ENCODE measurements at regions not wholly inside any gene's neighbourhood (a gene's known extent, or its start where the extent isn't known, plus 50 kb on each side); places are given as distances from the start of the nearest gene placed in this dataset.

- H3K36me3 ChIP-seq = no peaks in the 10 kb centered on the region
- no peaks in the 10 kb centered on the region for H3K9me3 ChIP-seq
- TF ChIP-seq CTCF (IDR thresholded peaks at IDR 0.05 in 8 of 11, conservative IDR thresholded peaks at IDR 0.05 in 3 of 11) (no peak), POLR2A (IDR thresholded peaks at IDR 0.05) (no peak), POLR2AphosphoS5 (IDR thresholded peaks at IDR 0.05) (no peak)
- intact Hi-C loops (cut with DNase I; ENCODE audit: low total_unique reads) = no loop called here
- H3K4me1 ChIP-seq = no peaks in the 10 kb centered on the region
- 87 to 93% (median 90%) methylated on average over 4 of the region's 4 CpGs for WGBS, 5 donors
- H3K27me3 ChIP-seq (replicated peaks in 1 of 7) = no peaks in the 10 kb centered on the region
- DNase-seq = no peak
- no peak overlapping the region for H3K4me3 ChIP-seq
- no peak overlapping the region for H3K27ac ChIP-seq
Measured at GRCh38 chr2:16291226-16291625, 350.9 kb downstream of the MYCN start.

DNA sequence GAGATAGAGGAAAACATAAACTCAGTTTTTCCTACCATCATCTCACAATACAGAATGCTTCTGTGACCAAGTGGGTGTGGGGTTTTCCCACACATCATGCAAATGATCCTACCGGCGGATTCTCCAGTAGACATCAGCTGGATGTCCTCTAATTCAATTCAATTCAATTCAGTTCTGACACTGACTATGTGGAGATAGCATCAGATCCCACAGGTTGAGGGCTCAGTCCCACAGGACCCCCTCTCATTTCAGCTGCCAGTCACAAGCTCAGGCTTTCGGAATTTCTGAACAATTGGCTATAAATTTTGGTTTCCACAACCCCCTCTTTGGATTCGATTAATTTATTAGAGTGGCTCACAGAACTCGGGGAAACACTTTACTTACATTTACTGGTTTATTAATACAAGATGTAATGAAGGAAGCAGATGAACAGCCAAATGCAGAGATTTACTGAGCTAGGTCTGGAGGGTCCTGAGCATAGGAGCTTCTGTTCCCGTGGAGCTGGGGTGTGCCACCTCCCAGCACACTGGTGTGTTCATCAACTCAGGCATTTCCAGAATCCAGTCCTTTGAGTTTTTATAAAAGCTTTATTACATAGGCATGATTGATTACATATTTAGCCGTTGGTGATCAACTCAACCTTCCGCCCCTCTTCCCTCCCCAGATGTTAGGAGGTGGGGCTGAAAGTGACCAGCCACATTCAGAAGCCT, 350.1 kb downstream of the MYCN start:
- Histone ChIP-seq H3K27ac (no peak overlapping the region), H3K9me3 (no peaks in the 10 kb centered on the region), H3K4me3 (no peak overlapping the region), H3K36me3 (no peaks in the 10 kb centered on the region), H3K4me1 (no peaks in the 10 kb centered on the region), H3K27me3 (replicated peaks in 1 of 7) (no peaks in the 10 kb centered on the region)
- no peak for DNase-seq
- TF ChIP-seq CTCF (IDR thresholded peaks at IDR 0.05 in 8 of 11, conservative IDR thresholded peaks at IDR 0.05 in 3 of 11) (no peak), POLR2AphosphoS5 (IDR thresholded peaks at IDR 0.05) (no peak), POLR2A (IDR thresholded peaks at IDR 0.05) (no peak)
- intact Hi-C loops (cut with DNase I; ENCODE audit: low total_unique reads) = no loop called here
- 74 to 85% (median 77%) methylated on average over 7 to 8 of the region's 8 CpGs for WGBS, 5 donors

GRCh38 chr2:16288371-16289112, 348.2 kb downstream of the MYCN start:
- WGBS, 5 donors = 70 to 90% (median 81%) methylated on average over 3 of the region's 3 CpGs
- DNase-seq = no peak
- no peaks in the 10 kb centered on the region for H3K27me3 ChIP-seq (replicated peaks in 1 of 7)
- H3K9me3 ChIP-seq = no peaks in the 10 kb centered on the region
- intact Hi-C loops (cut with DNase I; ENCODE audit: low total_unique reads) = no loop called here
- no peak overlapping the region for H3K27ac ChIP-seq
- H3K4me3 ChIP-seq = no peak overlapping the region
- no peaks in the 10 kb centered on the region for H3K4me1 ChIP-seq
- H3K36me3 ChIP-seq = no peaks in the 10 kb centered on the region
- TF ChIP-seq POLR2A (IDR thresholded peaks at IDR 0.05) (no peak), CTCF (IDR thresholded peaks at IDR 0.05 in 8 of 11, conservative IDR thresholded peaks at IDR 0.05 in 3 of 11) (no peak), POLR2AphosphoS5 (IDR thresholded peaks at IDR 0.05) (no peak)

GRCh38 chr2:16287831-16288230, 347.5 kb downstream of the MYCN start:
- H3K9me3 ChIP-seq = no peaks in the 10 kb centered on the region
- no peaks in the 10 kb centered on the region for H3K27me3 ChIP-seq (replicated peaks in 1 of 7)
- no peak for DNase-seq
- intact Hi-C loops (cut with DNase I; ENCODE audit: low total_unique reads) = no loop called here
- no peak for TF ChIP-seq POLR2AphosphoS5 (IDR thresholded peaks at IDR 0.05)
- no peak for TF ChIP-seq POLR2A (IDR thresholded peaks at IDR 0.05)
- no peak for TF ChIP-seq CTCF (IDR thresholded peaks at IDR 0.05 in 8 of 11, conservative IDR thresholded peaks at IDR 0.05 in 3 of 11)
- H3K36me3 ChIP-seq = no peaks in the 10 kb centered on the region
- H3K4me1 ChIP-seq = no peaks in the 10 kb centered on the region
- WGBS, 5 donors = 89 to 99% (median 93%) methylated on average over 3 of the region's 3 CpGs
- H3K4me3 ChIP-seq = no peak overlapping the region
- no peak overlapping the region for H3K27ac ChIP-seq
